HCT116 (cell line): ENCODE measurements at regions not wholly inside any gene's neighbourhood (a gene's known extent, or its start where the extent isn't known, plus 50 kb on each side); places are given as distances from the start of the nearest gene placed in this dataset.

Experiments
- CBX3 ChIP-seq: IDR thresholded peaks from 2 replicates; pipeline ENCODE4 v1.6.1; 2012; ENCODE audit warnings: low read depth
- CTCF ChIP-seq, 3 experiments: fragments of 200-600 bp in 1 of 3; sonication (generic) in 1 of 3; IDR thresholded peaks in 2 of 3; conservative IDR thresholded peaks in 1 of 3; 2 replicates each; pipeline ENCODE4 v1.5.1; 2012 to 2017; ENCODE audit warnings: low read depth in 2 of 3, low read length in 2 of 3, antibody characterized with exemption in 1 of 3, borderline replicate concordance in 1 of 3, control low read depth in 1 of 3, mild to moderate bottlenecking in 1 of 3, mixed read lengths in 1 of 3, mixed run types in 1 of 3, moderate library complexity in 1 of 3; ENCODE audit not compliant: insufficient read depth in 1 of 3
- EGR1 ChIP-seq: IDR thresholded peaks from 2 replicates; pipeline ENCODE4 v1.6.1; 2012; ENCODE audit warnings: low read depth
- EZH2 ChIP-seq: fragments of 200-600 bp; sonication (generic); IDR thresholded peaks from 2 replicates; pipeline ENCODE4 v1.6.1; 2017; ENCODE audit warnings: antibody characterized with exemption, mixed run types
- POLR2A ChIP-seq: IDR thresholded peaks from 2 replicates; pipeline ENCODE4 v1.7.0; 2011; ENCODE audit warnings: borderline replicate concordance; ENCODE audit not compliant: insufficient read depth, insufficient read length; ENCODE audit errors: extremely low read depth
- POLR2AphosphoS5 ChIP-seq: IDR thresholded peaks from 2 replicates; pipeline ENCODE4 v1.6.1; 2011; ENCODE audit warnings: mild to moderate bottlenecking, low read depth, low read length, moderate library complexity
- RAD21 ChIP-seq: IDR thresholded peaks from 2 replicates; pipeline ENCODE4 v1.6.1; 2012; ENCODE audit warnings: low read depth, mild to moderate bottlenecking
- REST ChIP-seq: IDR thresholded peaks from 2 replicates; pipeline ENCODE4 v1.6.1; 2012; ENCODE audit warnings: low read depth
- SP1 ChIP-seq: IDR thresholded peaks from 2 replicates; pipeline ENCODE4 v1.6.1; 2012; ENCODE audit warnings: low read depth
- ZNF274 ChIP-seq: fragments of 200-500 bp; sonication (Bioruptor generic); IDR thresholded peaks from 2 replicates; pipeline ENCODE4 v1.6.1; 2014; ENCODE audit warnings: mild to moderate bottlenecking, low read depth, low read length, inconsistent platforms

GRCh38 chr4:158112611-158113010, 60.2 kb downstream of the GASK1B start:
- no peak for TF ChIP-seq CTCF (IDR thresholded peaks at IDR 0.05 in 2 of 3, conservative IDR thresholded peaks at IDR 0.05 in 1 of 3; ENCODE audit: borderline replicate concordance in 1 of 3, insufficient read depth in 1 of 3, low read depth in 2 of 3, low read length in 2 of 3)
- no peak for TF ChIP-seq CBX3
- TF ChIP-seq REST = no peak
- no peak for TF ChIP-seq EZH2
- no peak for TF ChIP-seq SP1
- TF ChIP-seq ZNF274 = no peak
- no peak for TF ChIP-seq RAD21
- TF ChIP-seq POLR2A = no peak
- no peak for TF ChIP-seq EGR1
- no peak for TF ChIP-seq POLR2AphosphoS5
